HG03354 (cell line): ENCODE measurements at regions not wholly inside any gene's neighbourhood (a gene's known extent, or its start where the extent isn't known, plus 50 kb on each side); places are given as distances from the start of the nearest gene placed in this dataset.
"Not testable (repeated sequence)": the region's sequence is repeated elsewhere in the genome, so short reads cannot be mapped to it uniquely, and the experiment has no call there.

ENCODE experiments used
- ATAC-seq: cut with Tn5 transposase; IDR thresholded peaks from one replicate; pipeline ENCODE4 v1.9.1; 2021; ENCODE audit warnings: mild to moderate bottlenecking; ENCODE audit not compliant: unreplicated experiment, poor library complexity, severe bottlenecking

GRCh38 chr4:30116401-30116800 lies 603.8 kb upstream of the PCDH7 start:
- ATAC-seq: no peak

- ATAC-seq: no peak
These were observed 602.7 kb upstream of the PCDH7 start for GRCh38 chr4:30117433-30117832.

- ATAC-seq: no peak
These were observed 597.5 kb upstream of the PCDH7 start for GRCh38 chr4:30122711-30123110.

GRCh38 chr4:30124621-30125020 lies 595.5 kb upstream of the PCDH7 start:
- ATAC-seq: not testable (repeated sequence)

GRCh38 chr4:30125868-30126267 lies 594.3 kb upstream of the PCDH7 start:
- ATAC-seq: no peak

- ATAC-seq: no peak
These were observed 593.8 kb upstream of the PCDH7 start for GRCh38 chr4:30126351-30126750.

- not testable (repeated sequence) for ATAC-seq
These were observed 571.3 kb upstream of the PCDH7 start for GRCh38 chr4:30148828-30149227.

- ATAC-seq: not testable (repeated sequence)
These were observed 570.6 kb upstream of the PCDH7 start for GRCh38 chr4:30149539-30149938.

GRCh38 chr4:30153427-30153826 lies 566.7 kb upstream of the PCDH7 start:
- no peak for ATAC-seq

- no peak for ATAC-seq
These were observed 560.0 kb upstream of the PCDH7 start for GRCh38 chr4:30160140-30160539.

- no peak for ATAC-seq
These were observed 547.8 kb upstream of the PCDH7 start for GRCh38 chr4:30172416-30172815.

GRCh38 chr4:30181512-30181911 lies 538.7 kb upstream of the PCDH7 start:
- ATAC-seq: no peak

- ATAC-seq: no peak
These were observed 538.3 kb upstream of the PCDH7 start for GRCh38 chr4:30181918-30182317.

- ATAC-seq: no peak
These were observed 537.4 kb upstream of the PCDH7 start for GRCh38 chr4:30182786-30183185.

- no peak for ATAC-seq
These were observed 528.3 kb upstream of the PCDH7 start for GRCh38 chr4:30191902-30192301.

GRCh38 chr4:30207389-30207788 lies 512.8 kb upstream of the PCDH7 start:
- ATAC-seq: no peak

- no peak for ATAC-seq
These were observed 511.3 kb upstream of the PCDH7 start for GRCh38 chr4:30208731-30209435.

GRCh38 chr4:30215973-30216372 lies 504.2 kb upstream of the PCDH7 start:
- ATAC-seq: not testable (repeated sequence)

GRCh38 chr4:30245140-30245539 lies 475.0 kb upstream of the PCDH7 start:
- no peak for ATAC-seq

GRCh38 chr4:30256116-30256832 lies 463.9 kb upstream of the PCDH7 start:
- ATAC-seq: no peak

- no peak for ATAC-seq
These were observed 461.2 kb upstream of the PCDH7 start for GRCh38 chr4:30258949-30259348.
